Uterus (tissue), 3 donors: ENCODE measurements at regions not wholly inside any gene's neighbourhood (a gene's known extent, or its start where the extent isn't known, plus 50 kb on each side); places are given as distances from the start of the nearest gene placed in this dataset.

Source experiments
- DNase-seq, 2 donors: peaks; one replicate each; pipeline ENCODE4 v3.0.0-alpha.2; 2019 to 2020
- H3K27ac ChIP-seq, 2 donors: fragments of 200-600 bp; sonication (generic); 1 replicate in 1 of 2; 2 replicates in 1 of 2; pipeline ENCODE4 v1.5.1; 2016 to 2018
- H3K27me3 ChIP-seq, 2 donors: fragments of 200-600 bp; sonication (generic); one replicate each; pipeline ENCODE4 v1.5.1; 2018 to 2019; ENCODE audit warnings: control low read depth in 1 of 2
- H3K36me3 ChIP-seq, 2 donors: fragments of 200-600 bp; sonication (generic); one replicate each; pipeline ENCODE4 v1.5.1; 2019; ENCODE audit warnings: control low read depth in 1 of 2
- H3K4me1 ChIP-seq, 2 donors: fragments of 200-600 bp; sonication (generic); one replicate each; pipeline ENCODE4 v1.5.1; 2018 to 2019; ENCODE audit warnings: control low read depth in 1 of 2
- H3K4me3 ChIP-seq, 2 donors: fragments of 200-600 bp; sonication (generic); 1 replicate in 1 of 2; 2 replicates in 1 of 2; pipeline ENCODE4 v1.5.1; 2018 to 2019; ENCODE audit warnings: mild to moderate bottlenecking in 1 of 2
- H3K9me3 ChIP-seq, 2 donors: fragments of 200-600 bp; sonication (generic); one replicate each; pipeline ENCODE4 v1.5.1; 2019; ENCODE audit warnings: control low read depth in 1 of 2
- POLR2A ChIP-seq, 2 donors: fragments of 450-650 bp; IDR thresholded peaks; one replicate each; pipeline ENCODE4 v1.6.1; 2016; ENCODE audit warnings: antibody characterized with exemption in 2 of 2, mild to moderate bottlenecking in 1 of 2, moderate library complexity in 1 of 2
- intact Hi-C: fragments of 100-400 bp; cut with DNase I; formaldehyde crosslinking; loops from one replicate; pipeline ENCODE4 v1.15.1; 2023; ENCODE audit warnings: low total_unique reads
- TF ChIP-seq, protein P1 (sequence below), 4 experiments: fragments of 200-600 bp in 2 of 4; fragments of 450-650 bp in 2 of 4; sonication (generic) in 2 of 4; IDR thresholded peaks; one replicate each; pipeline ENCODE4 v1.5.1; 2016 to 2019; ENCODE audit warnings: antibody characterized with exemption in 4 of 4, mild to moderate bottlenecking in 2 of 4, moderate library complexity in 1 of 4
- donor health status: DM: yes; HTN: yes; CAD: no.

DNA sequence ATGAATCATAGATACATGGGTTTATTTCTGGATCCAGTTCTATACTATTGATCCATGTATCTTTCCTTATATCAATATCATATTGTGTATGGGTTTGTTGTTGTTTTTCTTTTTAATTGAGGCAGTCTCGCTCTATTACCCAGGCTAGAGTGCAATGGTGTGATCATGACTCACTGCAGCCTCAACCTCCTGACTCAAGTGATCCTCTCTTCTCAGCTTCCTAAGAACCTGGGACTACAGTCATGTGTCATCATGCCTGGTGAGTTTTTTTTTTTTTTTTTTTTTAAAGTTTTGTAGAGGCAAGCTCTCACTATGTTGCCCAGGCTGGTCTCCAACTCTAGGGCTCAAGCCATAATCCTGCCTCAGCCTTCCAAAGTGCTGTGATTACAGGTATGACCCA is 1589.4 kb upstream of the TENM4 start:
- H3K27ac ChIP-seq = no peak overlapping the region
- DNase-seq = no peak
- H3K36me3 ChIP-seq = no peaks in the 10 kb centered on the region
- H3K9me3 ChIP-seq = no peaks in the 10 kb centered on the region
- H3K27me3 ChIP-seq = no peaks in the 10 kb centered on the region
- intact Hi-C loops = no loop called here
- no peak overlapping the region for H3K4me3 ChIP-seq
- H3K4me1 ChIP-seq = no peaks in the 10 kb centered on the region
- TF ChIP-seq, protein P1, sequence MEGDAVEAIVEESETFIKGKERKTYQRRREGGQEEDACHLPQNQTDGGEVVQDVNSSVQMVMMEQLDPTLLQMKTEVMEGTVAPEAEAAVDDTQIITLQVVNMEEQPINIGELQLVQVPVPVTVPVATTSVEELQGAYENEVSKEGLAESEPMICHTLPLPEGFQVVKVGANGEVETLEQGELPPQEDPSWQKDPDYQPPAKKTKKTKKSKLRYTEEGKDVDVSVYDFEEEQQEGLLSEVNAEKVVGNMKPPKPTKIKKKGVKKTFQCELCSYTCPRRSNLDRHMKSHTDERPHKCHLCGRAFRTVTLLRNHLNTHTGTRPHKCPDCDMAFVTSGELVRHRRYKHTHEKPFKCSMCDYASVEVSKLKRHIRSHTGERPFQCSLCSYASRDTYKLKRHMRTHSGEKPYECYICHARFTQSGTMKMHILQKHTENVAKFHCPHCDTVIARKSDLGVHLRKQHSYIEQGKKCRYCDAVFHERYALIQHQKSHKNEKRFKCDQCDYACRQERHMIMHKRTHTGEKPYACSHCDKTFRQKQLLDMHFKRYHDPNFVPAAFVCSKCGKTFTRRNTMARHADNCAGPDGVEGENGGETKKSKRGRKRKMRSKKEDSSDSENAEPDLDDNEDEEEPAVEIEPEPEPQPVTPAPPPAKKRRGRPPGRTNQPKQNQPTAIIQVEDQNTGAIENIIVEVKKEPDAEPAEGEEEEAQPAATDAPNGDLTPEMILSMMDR (IDR thresholded peaks at IDR 0.05) = no peak
- no peak for TF ChIP-seq POLR2A (IDR thresholded peaks at IDR 0.05)

DNA sequence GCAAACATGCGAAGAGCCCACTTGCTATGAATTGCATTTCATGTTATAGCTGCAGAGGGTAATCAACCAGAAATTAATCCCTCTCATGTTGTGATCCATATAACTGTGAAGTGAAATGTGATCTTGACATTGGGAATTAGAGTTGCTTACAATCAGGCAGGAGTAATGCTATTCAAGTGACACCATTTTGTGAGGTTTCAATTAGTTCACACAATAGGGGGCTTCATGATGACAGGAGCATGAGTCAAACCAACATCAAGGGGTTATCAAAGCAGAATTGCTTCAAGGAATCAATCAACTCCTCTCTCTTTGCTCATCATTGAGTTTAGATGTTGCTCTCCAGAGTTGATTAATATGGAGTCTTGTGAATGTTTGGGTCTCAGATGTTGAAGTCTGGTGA is 1585.2 kb upstream of the TENM4 start:
- no peaks in the 10 kb centered on the region for H3K27me3 ChIP-seq
- intact Hi-C loops = no loop called here
- no peaks in the 10 kb centered on the region for H3K9me3 ChIP-seq
- DNase-seq = no peak
- H3K27ac ChIP-seq = no peak overlapping the region
- no peaks in the 10 kb centered on the region for H3K4me1 ChIP-seq
- no peaks in the 10 kb centered on the region for H3K36me3 ChIP-seq
- H3K4me3 ChIP-seq = no peak overlapping the region
- TF ChIP-seq, protein P1 (IDR thresholded peaks at IDR 0.05) = no peak
- no peak for TF ChIP-seq POLR2A (IDR thresholded peaks at IDR 0.05)

DNA sequence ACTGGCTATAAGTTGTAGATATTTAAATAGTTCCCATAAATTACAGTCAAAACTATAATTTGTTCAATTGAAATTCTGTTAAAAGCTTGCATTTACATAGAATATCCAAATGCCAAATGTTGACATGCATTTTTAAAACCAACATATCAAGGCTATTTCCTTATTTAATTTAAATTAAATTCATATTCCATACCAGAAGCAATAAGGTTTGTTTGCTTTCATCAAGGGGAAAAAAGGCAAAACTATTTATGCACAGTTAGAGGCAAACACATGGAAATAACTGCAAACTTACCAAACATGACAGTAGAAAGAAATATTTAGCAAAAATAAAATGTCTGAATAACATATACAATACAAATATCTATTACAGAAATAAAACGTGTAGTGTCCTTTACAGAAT is 1581.2 kb upstream of the TENM4 start:
- Histone ChIP-seq H3K27me3 (no peaks in the 10 kb centered on the region), H3K27ac (no peak overlapping the region), H3K4me1 (no peaks in the 10 kb centered on the region), H3K36me3 (no peaks in the 10 kb centered on the region), H3K4me3 (no peak overlapping the region), H3K9me3 (no peaks in the 10 kb centered on the region)
- TF ChIP-seq, protein P1 (IDR thresholded peaks at IDR 0.05) = no peak
- TF ChIP-seq POLR2A (IDR thresholded peaks at IDR 0.05) = no peak
- no peak for DNase-seq
- intact Hi-C loops = no loop called here

DNA sequence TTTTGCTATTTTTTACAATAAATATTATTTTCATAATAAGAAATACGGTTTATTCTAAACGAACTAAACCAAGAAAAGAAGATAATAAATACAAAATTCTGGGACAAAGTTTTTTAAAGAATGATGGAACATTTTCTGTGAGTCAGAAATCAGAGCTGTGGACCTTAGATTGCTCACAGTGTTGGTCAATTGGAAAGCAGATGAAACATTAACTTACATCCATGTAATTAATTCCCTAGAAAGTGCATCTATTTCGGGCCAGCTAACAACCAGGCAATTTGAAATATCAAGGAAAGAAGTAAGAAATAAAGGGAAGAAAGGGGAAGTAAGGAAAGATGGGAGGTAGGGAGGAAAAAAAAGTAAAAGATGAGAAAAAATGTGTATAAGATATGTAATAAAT is 1569.8 kb upstream of the TENM4 start:
- intact Hi-C loops = no loop called here

DNA sequence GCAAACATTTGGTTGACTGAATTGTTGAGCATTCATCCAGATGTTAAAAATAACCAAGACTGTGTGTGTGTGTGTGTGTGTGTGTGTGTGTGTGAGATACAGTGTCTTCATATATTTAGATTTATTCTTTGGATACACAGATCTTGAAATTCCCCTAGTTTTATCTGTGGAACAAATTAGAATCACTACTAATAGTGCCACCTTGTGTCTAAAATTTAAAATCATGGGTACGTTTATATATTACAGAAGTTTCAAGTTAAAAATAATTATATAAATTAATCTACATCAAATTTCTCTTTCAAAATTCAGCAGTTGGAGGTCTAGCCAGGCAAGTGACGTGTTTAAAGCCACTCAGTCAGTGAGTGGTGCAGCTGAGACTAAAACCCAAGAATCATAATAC is 1566.2 kb upstream of the TENM4 start:
- Histone ChIP-seq H3K27me3 (no peaks in the 10 kb centered on the region), H3K4me3 (no peak overlapping the region), H3K9me3 (no peaks in the 10 kb centered on the region), H3K4me1 (no peaks in the 10 kb centered on the region), H3K36me3 (no peaks in the 10 kb centered on the region), H3K27ac (no peak overlapping the region)
- no peak for TF ChIP-seq POLR2A (IDR thresholded peaks at IDR 0.05)
- TF ChIP-seq, protein P1 (IDR thresholded peaks at IDR 0.05) = no peak
- no peak for DNase-seq
- intact Hi-C loops = no loop called here

More for the DNA sequence above, 1569.8 kb upstream of the TENM4 start:
- H3K4me1 ChIP-seq = no peaks in the 10 kb centered on the region
- H3K27ac ChIP-seq = no peak overlapping the region
- H3K4me3 ChIP-seq = no peak overlapping the region
- H3K36me3 ChIP-seq = no peaks in the 10 kb centered on the region
- H3K27me3 ChIP-seq = no peaks in the 10 kb centered on the region
- H3K9me3 ChIP-seq = no peaks in the 10 kb centered on the region
- TF ChIP-seq, protein P1 (IDR thresholded peaks at IDR 0.05) = no peak
- no peak for TF ChIP-seq POLR2A (IDR thresholded peaks at IDR 0.05)
- no peak for DNase-seq
